ENCODE measurements at regions not wholly inside any gene's neighbourhood (a gene's known extent, or its start where the extent isn't known, plus 50 kb on each side); places are given as distances from the start of the nearest gene placed in this dataset.

GRCh38 chr9:80957801-80958200, 731.5 kb downstream of the TLE1 start:
- intact Hi-C loops (cut with DNase I; ENCODE audit: low total_unique reads) (no loop called here), in situ Hi-C loops (cut with MboI; ENCODE audit: low sequenced_read_pairs in 4 of 4) (no loop called here)
- no peak overlapping the region for H3K4me3 ChIP-seq
- ATAC-seq (no peak), DNase-seq (no peak)
- H3K9me3 ChIP-seq: no peaks in the 10 kb centered on the region
- TF ChIP-seq POLR2A (IDR thresholded peaks at IDR 0.05): no peak
- TF ChIP-seq CTCF (IDR thresholded peaks at IDR 0.05 in 4 of 5, conservative IDR thresholded peaks at IDR 0.05 in 1 of 5): no peak
- H3K27ac ChIP-seq: no peak overlapping the region
- no peaks in the 10 kb centered on the region for H3K36me3 ChIP-seq
- no peaks in the 10 kb centered on the region for H3K27me3 ChIP-seq
- no peaks in the 10 kb centered on the region for H3K4me1 ChIP-seq

- Histone ChIP-seq H3K4me3 (no peak overlapping the region), H3K36me3 (no peaks in the 10 kb centered on the region), H3K9me3 (no peaks in the 10 kb centered on the region), H3K4me1 (no peaks in the 10 kb centered on the region), H3K27me3 (no peaks in the 10 kb centered on the region), H3K27ac (no peak overlapping the region)
- DNase-seq (no peak), ATAC-seq (no peak)
- no peak for TF ChIP-seq CTCF (IDR thresholded peaks at IDR 0.05 in 4 of 5, conservative IDR thresholded peaks at IDR 0.05 in 1 of 5)
- intact Hi-C loops (cut with DNase I; ENCODE audit: low total_unique reads) (no loop called here), in situ Hi-C loops (cut with MboI; ENCODE audit: low sequenced_read_pairs in 4 of 4) (no loop called here)
Measured at GRCh38 chr9:80954521-80954920, 734.8 kb downstream of the TLE1 start.

DNA sequence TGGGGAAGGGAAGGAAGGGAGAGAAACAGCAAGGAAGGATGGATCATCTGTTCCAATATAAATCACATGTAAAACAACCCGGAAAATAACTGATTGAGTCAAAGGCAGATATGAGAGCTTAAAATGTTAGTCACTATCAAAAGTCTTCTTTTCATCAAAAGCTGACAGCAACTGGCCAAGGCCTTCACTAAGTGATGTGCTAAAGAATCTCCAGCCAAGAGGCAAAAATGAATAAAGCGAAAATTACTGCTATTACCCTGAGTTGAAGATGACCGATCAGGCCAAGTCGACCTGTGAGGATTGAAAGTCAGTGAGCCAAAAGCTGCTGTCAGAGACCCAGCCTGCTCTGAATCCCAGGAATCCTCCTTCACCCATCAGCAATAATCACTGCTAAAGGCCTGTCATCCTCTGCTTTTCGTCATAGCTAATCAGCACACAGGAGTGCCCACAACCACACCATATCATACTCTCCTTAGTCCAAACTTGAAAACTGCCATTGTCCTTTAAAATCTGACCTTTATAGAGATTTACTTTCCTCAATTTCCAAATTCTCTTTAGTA, 736.9 kb downstream of the TLE1 start:
- Histone ChIP-seq H3K27ac (no peak overlapping the region), H3K4me3 (no peak overlapping the region), H3K27me3 (no peaks in the 10 kb centered on the region), H3K4me1 (no peaks in the 10 kb centered on the region), H3K36me3 (no peaks in the 10 kb centered on the region), H3K9me3 (no peaks in the 10 kb centered on the region)
- no peak for TF ChIP-seq CTCF (IDR thresholded peaks at IDR 0.05 in 4 of 5, conservative IDR thresholded peaks at IDR 0.05 in 1 of 5)
- no peak for TF ChIP-seq POLR2A (IDR thresholded peaks at IDR 0.05)
- DNase-seq (no peak), ATAC-seq (no peak)
- intact Hi-C loops (cut with DNase I; ENCODE audit: low total_unique reads) (no loop called here), in situ Hi-C loops (cut with MboI; ENCODE audit: low sequenced_read_pairs in 4 of 4) (no loop called here)

DNA sequence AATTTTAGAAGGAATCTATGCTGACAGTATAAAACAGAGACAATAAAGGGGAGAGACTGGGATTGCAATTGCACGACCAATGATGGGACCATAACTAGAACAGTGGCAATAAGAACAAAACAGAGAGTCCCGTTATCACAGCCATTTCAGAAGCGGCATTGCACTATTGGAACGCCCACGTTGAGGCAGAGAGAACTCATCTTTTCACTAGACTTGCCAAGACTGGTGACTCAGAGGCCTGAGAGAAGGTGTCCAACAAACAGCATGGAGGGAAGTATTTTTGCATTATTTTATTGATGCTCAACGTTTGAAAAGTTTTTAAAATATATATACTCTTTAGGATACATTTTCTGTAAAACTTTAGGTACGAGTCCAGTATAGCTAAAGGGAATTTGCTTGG, 737.7 kb downstream of the TLE1 start:
- ATAC-seq: no peak

More for the DNA sequence above, 737.7 kb downstream of the TLE1 start:
- in situ Hi-C loops (cut with MboI; ENCODE audit: low sequenced_read_pairs in 4 of 4) (no loop called here), intact Hi-C loops (cut with DNase I; ENCODE audit: low total_unique reads) (no loop called here)
- Histone ChIP-seq H3K9me3 (no peaks in the 10 kb centered on the region), H3K36me3 (no peaks in the 10 kb centered on the region), H3K27ac (no peak overlapping the region), H3K4me1 (no peaks in the 10 kb centered on the region), H3K4me3 (no peak overlapping the region), H3K27me3 (no peaks in the 10 kb centered on the region)
- no peak for TF ChIP-seq POLR2A (IDR thresholded peaks at IDR 0.05)
- no peak for TF ChIP-seq CTCF (IDR thresholded peaks at IDR 0.05 in 4 of 5, conservative IDR thresholded peaks at IDR 0.05 in 1 of 5)
- DNase-seq: no peak
